CD14-positive monocyte (primary cell): ENCODE measurements at regions not wholly inside any gene's neighbourhood (a gene's known extent, or its start where the extent isn't known, plus 50 kb on each side); places are given as distances from the start of the nearest gene placed in this dataset.

Experiments
- DNase-seq, 3 donors: peaks; one replicate each; pipeline ENCODE4 v3.0.0-alpha.2; 2011 to 2022
- H2AFZ ChIP-seq: 2 replicates; pipeline ENCODE4 v1.6.0; 2012; ENCODE audit warnings: mild to moderate bottlenecking, low read depth, low read length, inconsistent platforms; ENCODE audit not compliant: insufficient read depth, poor library complexity, severe bottlenecking
- H3K27ac ChIP-seq, 2 donors: 1 replicate in 1 of 2; 2 replicates in 1 of 2; pipeline ENCODE4 v1.5.1; 2012 to 2013; ENCODE audit warnings: low read length in 2 of 2, control low read depth in 1 of 2, inconsistent platforms in 1 of 2, low read depth in 1 of 2, mild to moderate bottlenecking in 1 of 2
- H3K27me3 ChIP-seq, 2 donors: one replicate each; pipeline versions ENCODE4 v1.6.0 to v1.6.1; 2011 to 2013; ENCODE audit warnings: low read length in 2 of 2; ENCODE audit not compliant: control insufficient read depth in 2 of 2, insufficient read depth in 2 of 2
- H3K36me3 ChIP-seq, 2 donors: replicated peaks in 1 of 2; 1 replicate in 1 of 2; 2 replicates in 1 of 2; pipeline versions ENCODE4 v1.5.1 to v1.6.1; 2012 to 2013; ENCODE audit warnings: low read length in 2 of 2, control low read depth in 1 of 2, inconsistent platforms in 1 of 2, mild to moderate bottlenecking in 1 of 2; ENCODE audit not compliant: insufficient read depth in 2 of 2, control insufficient read depth in 1 of 2
- H3K4me1 ChIP-seq, 2 donors: 1 replicate in 1 of 2; 2 replicates in 1 of 2; pipeline versions ENCODE4 v1.5.1 to v1.6.1; 2012 to 2013; ENCODE audit warnings: low read length in 2 of 2, control low read depth in 1 of 2, inconsistent platforms in 1 of 2, mild to moderate bottlenecking in 1 of 2, moderate library complexity in 1 of 2; ENCODE audit not compliant: insufficient read depth in 2 of 2, control insufficient read depth in 1 of 2
- H3K4me2 ChIP-seq: replicated peaks from 2 replicates; pipeline ENCODE3; 2012; ENCODE audit warnings: low read length, moderate library complexity, mild to moderate bottlenecking; ENCODE audit not compliant: poor library complexity, severe bottlenecking; ENCODE audit errors: extremely low read depth
- H3K4me3 ChIP-seq, 3 experiments: fragments of 200-600 bp in 1 of 3; sonication (generic) in 1 of 3; replicated peaks in 1 of 3; 1 replicate in 2 of 3; 2 replicates in 1 of 3; pipeline ENCODE4 v1.5.1; 2011 to 2013; ENCODE audit warnings: low read length in 3 of 3, mild to moderate bottlenecking in 3 of 3, control low read depth in 2 of 3, low read depth in 2 of 3, inconsistent platforms in 1 of 3, moderate library complexity in 1 of 3
- H3K79me2 ChIP-seq: 2 replicates; pipeline ENCODE4 v1.6.0; 2012; ENCODE audit warnings: mild to moderate bottlenecking, control low read depth, inconsistent platforms, low read length, moderate library complexity; ENCODE audit not compliant: insufficient read depth
- H3K9ac ChIP-seq: 2 replicates; pipeline ENCODE4 v1.6.0; 2017; ENCODE audit warnings: low read length, mild to moderate bottlenecking; ENCODE audit not compliant: insufficient read depth, poor library complexity, severe bottlenecking
- H3K9me3 ChIP-seq, 2 donors: replicated peaks in 1 of 2; 1 replicate in 1 of 2; 2 replicates in 1 of 2; pipeline versions ENCODE4 v1.5.1 to v1.6.1; 2012 to 2013; ENCODE audit warnings: low read length in 2 of 2, control low read depth in 1 of 2; ENCODE audit not compliant: control insufficient read depth in 1 of 2, insufficient read depth in 1 of 2
- H4K20me1 ChIP-seq: 2 replicates; pipeline ENCODE4 v1.6.0; 2012; ENCODE audit warnings: mild to moderate bottlenecking, low read length, control low read depth, moderate library complexity; ENCODE audit not compliant: insufficient read depth
- H3K27ac Mint-ChIP-seq, 7 donors: one replicate each; pipeline ENCODE4 v1.8.0; 2020; ENCODE audit warnings: mild to moderate bottlenecking in 7 of 7, mixed read lengths in 7 of 7, moderate library complexity in 6 of 7, inconsistent platforms in 2 of 7
- H3K27me3 Mint-ChIP-seq, 3 donors: one replicate each; pipeline ENCODE4 v1.8.0; 2021 to 2022; ENCODE audit warnings: low read depth in 3 of 3, mild to moderate bottlenecking in 3 of 3, mixed read lengths in 3 of 3, moderate library complexity in 3 of 3, inconsistent platforms in 1 of 3
- H3K36me3 Mint-ChIP-seq, 2 donors: one replicate each; pipeline ENCODE4 v1.8.0; 2020; ENCODE audit warnings: mixed read lengths in 2 of 2, inconsistent platforms in 1 of 2, mild to moderate bottlenecking in 1 of 2
- H3K4me1 Mint-ChIP-seq: one replicate; pipeline ENCODE4 v1.8.0; 2020; ENCODE audit warnings: mild to moderate bottlenecking, mixed read lengths
- H3K4me3 Mint-ChIP-seq, 2 donors: one replicate each; pipeline ENCODE4 v1.8.0; 2020; ENCODE audit warnings: mild to moderate bottlenecking in 2 of 2, mixed read lengths in 2 of 2, moderate library complexity in 1 of 2
- H3K9me3 Mint-ChIP-seq, 7 donors: one replicate each; pipeline ENCODE4 v1.8.0; 2020 to 2022; ENCODE audit warnings: mixed read lengths in 7 of 7, mild to moderate bottlenecking in 6 of 7, moderate library complexity in 6 of 7, inconsistent platforms in 2 of 7
- WGBS: methylation state at CpG from one replicate; pipeline ENCODE4 v1.1.5; 2013; ENCODE audit warnings: missing lambda C conversion rate; ENCODE audit not compliant: insufficient coverage; 5-methylcytosine and 5-hydroxymethylcytosine counted together
- intact Hi-C, 2 donors: fragments of 100-400 bp; cut with micrococcal nuclease; formaldehyde crosslinking; loops; one replicate each; pipeline versions ENCODE4 v1.15.0 to v1.15.1; 2023
- TF ChIP-seq, protein P1 (sequence below): fragments of 200-600 bp; IDR thresholded peaks from one replicate; pipeline ENCODE4 v1.8.0; 2022; ENCODE audit warnings: antibody characterized with exemption, mild to moderate bottlenecking

DNA sequence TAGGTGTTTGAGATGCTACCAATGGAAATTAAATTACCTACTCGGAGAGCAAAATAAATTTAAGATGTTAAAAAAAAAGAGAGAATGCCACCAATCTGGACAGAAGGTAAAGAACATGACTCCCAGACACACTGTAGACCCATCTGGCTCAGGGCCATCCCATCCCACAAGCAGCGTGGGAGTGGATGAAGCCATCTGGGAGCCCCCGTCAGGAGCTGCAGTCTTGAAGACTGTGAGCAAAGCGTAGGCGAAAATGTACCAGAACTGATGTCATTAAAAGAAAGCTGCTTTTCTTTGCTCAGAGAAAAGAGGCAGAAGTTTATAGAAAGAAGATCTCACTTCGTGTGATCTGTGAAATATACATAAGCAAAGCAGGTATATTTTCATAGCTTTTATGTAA is 815.7 kb downstream of the QKI start:
- peaks cover 0 to 18% of the 10 kb centered on the region in 2 donors for H3K9me3 ChIP-seq
- Mint-ChIP-seq H3K36me3 (no peaks in the 10 kb centered on the region), H3K27ac (no peak overlapping the region), H3K9me3 (peaks cover 0 to 10% (median 4%) of the 10 kb centered on the region in 7 donors), H3K4me1 (no peaks in the 10 kb centered on the region), H3K27me3 (peaks cover 0 to 2% (median 0%) of the 10 kb centered on the region in 3 donors), H3K4me3 (no peak overlapping the region)
- H4K20me1 ChIP-seq: no peaks in the 10 kb centered on the region
- no peaks in the 10 kb centered on the region for H3K4me1 ChIP-seq
- no peaks in the 10 kb centered on the region for H3K36me3 ChIP-seq
- H3K27me3 ChIP-seq: no peaks in the 10 kb centered on the region
- TF ChIP-seq, protein P1, sequence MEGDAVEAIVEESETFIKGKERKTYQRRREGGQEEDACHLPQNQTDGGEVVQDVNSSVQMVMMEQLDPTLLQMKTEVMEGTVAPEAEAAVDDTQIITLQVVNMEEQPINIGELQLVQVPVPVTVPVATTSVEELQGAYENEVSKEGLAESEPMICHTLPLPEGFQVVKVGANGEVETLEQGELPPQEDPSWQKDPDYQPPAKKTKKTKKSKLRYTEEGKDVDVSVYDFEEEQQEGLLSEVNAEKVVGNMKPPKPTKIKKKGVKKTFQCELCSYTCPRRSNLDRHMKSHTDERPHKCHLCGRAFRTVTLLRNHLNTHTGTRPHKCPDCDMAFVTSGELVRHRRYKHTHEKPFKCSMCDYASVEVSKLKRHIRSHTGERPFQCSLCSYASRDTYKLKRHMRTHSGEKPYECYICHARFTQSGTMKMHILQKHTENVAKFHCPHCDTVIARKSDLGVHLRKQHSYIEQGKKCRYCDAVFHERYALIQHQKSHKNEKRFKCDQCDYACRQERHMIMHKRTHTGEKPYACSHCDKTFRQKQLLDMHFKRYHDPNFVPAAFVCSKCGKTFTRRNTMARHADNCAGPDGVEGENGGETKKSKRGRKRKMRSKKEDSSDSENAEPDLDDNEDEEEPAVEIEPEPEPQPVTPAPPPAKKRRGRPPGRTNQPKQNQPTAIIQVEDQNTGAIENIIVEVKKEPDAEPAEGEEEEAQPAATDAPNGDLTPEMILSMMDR: no peak
- H3K9ac ChIP-seq: no peak overlapping the region
- no peak overlapping the region for H2AFZ ChIP-seq
- no peak overlapping the region for H3K27ac ChIP-seq
- no peak overlapping the region for H3K4me3 ChIP-seq
- 92% methylated on average over 2 of the region's 6 CpGs for WGBS
- H3K79me2 ChIP-seq: no peaks in the 10 kb centered on the region
- no peak for DNase-seq
- H3K4me2 ChIP-seq: no peak overlapping the region
- intact Hi-C loops: no loop called here

DNA sequence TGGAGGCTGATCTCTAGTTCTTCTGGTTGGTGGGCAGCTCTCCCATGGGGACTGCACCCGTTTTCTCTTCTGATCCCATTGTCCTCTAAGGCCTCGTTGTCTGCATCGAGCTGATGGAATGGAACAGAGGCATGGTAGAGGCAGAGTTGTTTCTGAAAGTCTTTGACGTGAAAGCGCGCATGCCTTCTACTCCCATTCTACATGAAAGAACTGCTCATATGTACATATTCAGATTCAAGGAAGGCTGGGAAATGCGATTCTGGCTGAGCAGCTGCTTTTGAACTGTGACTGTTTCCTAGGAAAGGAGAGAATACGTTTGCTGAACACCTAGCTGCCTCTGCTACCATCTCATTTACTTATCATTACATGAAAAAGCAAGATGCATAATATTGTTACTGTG is 815.2 kb downstream of the QKI start:
- Histone ChIP-seq H3K4me3 (no peak overlapping the region), H3K4me1 (no peaks in the 10 kb centered on the region), H3K9me3 (peaks cover 0 to 18% of the 10 kb centered on the region in 2 donors), H3K27me3 (no peaks in the 10 kb centered on the region), H2AFZ (no peak overlapping the region), H3K27ac (no peak overlapping the region), H3K4me2 (no peak overlapping the region), H4K20me1 (no peaks in the 10 kb centered on the region), H3K79me2 (no peaks in the 10 kb centered on the region), H3K9ac (no peak overlapping the region), H3K36me3 (no peaks in the 10 kb centered on the region)
- no peak overlapping the region for H3K27ac Mint-ChIP-seq
- no peak overlapping the region for H3K4me3 Mint-ChIP-seq
- H3K27me3 Mint-ChIP-seq: peaks cover 0 to 2% (median 0%) of the 10 kb centered on the region in 3 donors
- no CpG with 5 or more reads among the region's 8 CpGs for WGBS
- H3K36me3 Mint-ChIP-seq: no peaks in the 10 kb centered on the region
- peaks cover 0 to 10% (median 4%) of the 10 kb centered on the region in 7 donors for H3K9me3 Mint-ChIP-seq
- intact Hi-C loops: no loop called here
- TF ChIP-seq, protein P1: no peak
- no peak for DNase-seq
- H3K4me1 Mint-ChIP-seq: no peaks in the 10 kb centered on the region
